Tibial artery (tissue), 4 donors: ENCODE measurements at regions not wholly inside any gene's neighbourhood (a gene's known extent, or its start where the extent isn't known, plus 50 kb on each side); places are given as distances from the start of the nearest gene placed in this dataset.
"Not testable (repeated sequence)": the region's sequence is repeated elsewhere in the genome, so short reads cannot be mapped to it uniquely, and the experiment has no call there.

Experiments
- DNase-seq, 2 donors: peaks; one replicate each; pipeline ENCODE4 v3.0.0-alpha.2; 2019
- H3K27ac ChIP-seq, 2 donors: fragments of 200-600 bp; sonication (generic) in 1 of 2; 1 replicate in 1 of 2; 2 replicates in 1 of 2; pipeline ENCODE4 v1.5.1; 2018 to 2019; ENCODE audit warnings: mild to moderate bottlenecking in 1 of 2
- H3K27me3 ChIP-seq, 2 donors: fragments of 200-600 bp; sonication (generic) in 1 of 2; one replicate each; pipeline versions ENCODE4 v1.5.1 to v1.6.0; 2016 to 2019
- H3K36me3 ChIP-seq, 3 donors: fragments of 200-600 bp; sonication (generic) in 2 of 3; one replicate each; pipeline ENCODE4 v1.5.1; 2016 to 2019; ENCODE audit warnings: mild to moderate bottlenecking in 2 of 3
- H3K4me1 ChIP-seq, 4 donors: fragments of 200-600 bp; sonication (generic) in 2 of 4; 1 replicate in 3 of 4; 2 replicates in 1 of 4; pipeline ENCODE4 v1.5.1; 2016 to 2019
- H3K4me3 ChIP-seq, 2 donors: fragments of 200-600 bp; sonication (generic) in 1 of 2; 1 replicate in 1 of 2; 2 replicates in 1 of 2; pipeline ENCODE4 v1.5.1; 2018 to 2019; ENCODE audit warnings: mild to moderate bottlenecking in 2 of 2
- H3K9me3 ChIP-seq, 3 donors: fragments of 200-600 bp; sonication (generic) in 1 of 3; one replicate each; pipeline ENCODE4 v1.5.1; 2016 to 2019
- intact Hi-C: fragments of 100-400 bp; cut with DNase I; formaldehyde crosslinking; loops from one replicate; pipeline ENCODE4 v1.15.0; 2023; ENCODE audit warnings: low total_unique reads
- TF ChIP-seq, protein P1 (sequence below), 2 experiments: fragments of 200-600 bp in 1 of 2; fragments of 450-650 bp in 1 of 2; IDR thresholded peaks; one replicate each; pipeline ENCODE4 v1.5.1; 2017 to 2019; ENCODE audit warnings: antibody characterized with exemption in 2 of 2, mild to moderate bottlenecking in 1 of 2, moderate library complexity in 1 of 2

DNA sequence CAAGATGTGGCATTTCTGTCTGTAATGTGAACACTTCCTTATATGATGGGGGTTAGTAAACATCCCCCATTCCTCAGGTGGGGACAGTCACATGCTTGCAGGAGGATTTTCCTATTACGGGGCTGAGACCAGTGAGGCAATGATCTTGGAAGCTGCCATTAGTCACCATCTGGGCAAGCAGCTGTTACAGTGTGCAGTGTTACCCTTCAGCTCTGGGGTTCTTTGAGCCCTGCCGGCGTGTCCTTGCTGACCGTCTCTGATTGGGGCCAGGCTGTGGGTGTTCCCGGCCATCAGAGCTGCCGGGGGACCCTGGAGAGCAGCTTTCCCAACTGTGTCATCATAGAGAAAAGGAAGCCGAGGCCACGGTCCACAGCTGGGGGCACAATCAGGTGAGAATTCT, 126.8 kb upstream of the FAM20C start:
- H3K36me3 ChIP-seq = no peaks in the 10 kb centered on the region
- no peaks in the 10 kb centered on the region for H3K27me3 ChIP-seq
- H3K4me3 ChIP-seq = no peak overlapping the region
- TF ChIP-seq, protein P1, sequence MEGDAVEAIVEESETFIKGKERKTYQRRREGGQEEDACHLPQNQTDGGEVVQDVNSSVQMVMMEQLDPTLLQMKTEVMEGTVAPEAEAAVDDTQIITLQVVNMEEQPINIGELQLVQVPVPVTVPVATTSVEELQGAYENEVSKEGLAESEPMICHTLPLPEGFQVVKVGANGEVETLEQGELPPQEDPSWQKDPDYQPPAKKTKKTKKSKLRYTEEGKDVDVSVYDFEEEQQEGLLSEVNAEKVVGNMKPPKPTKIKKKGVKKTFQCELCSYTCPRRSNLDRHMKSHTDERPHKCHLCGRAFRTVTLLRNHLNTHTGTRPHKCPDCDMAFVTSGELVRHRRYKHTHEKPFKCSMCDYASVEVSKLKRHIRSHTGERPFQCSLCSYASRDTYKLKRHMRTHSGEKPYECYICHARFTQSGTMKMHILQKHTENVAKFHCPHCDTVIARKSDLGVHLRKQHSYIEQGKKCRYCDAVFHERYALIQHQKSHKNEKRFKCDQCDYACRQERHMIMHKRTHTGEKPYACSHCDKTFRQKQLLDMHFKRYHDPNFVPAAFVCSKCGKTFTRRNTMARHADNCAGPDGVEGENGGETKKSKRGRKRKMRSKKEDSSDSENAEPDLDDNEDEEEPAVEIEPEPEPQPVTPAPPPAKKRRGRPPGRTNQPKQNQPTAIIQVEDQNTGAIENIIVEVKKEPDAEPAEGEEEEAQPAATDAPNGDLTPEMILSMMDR (IDR thresholded peaks at IDR 0.05) = no peak
- DNase-seq = no peak
- peaks cover 0 to 15% (median 12%) of the 10 kb centered on the region in 4 donors for H3K4me1 ChIP-seq
- H3K9me3 ChIP-seq = no peaks in the 10 kb centered on the region
- H3K27ac ChIP-seq = no peak overlapping the region
- intact Hi-C loops = no loop called here

DNA sequence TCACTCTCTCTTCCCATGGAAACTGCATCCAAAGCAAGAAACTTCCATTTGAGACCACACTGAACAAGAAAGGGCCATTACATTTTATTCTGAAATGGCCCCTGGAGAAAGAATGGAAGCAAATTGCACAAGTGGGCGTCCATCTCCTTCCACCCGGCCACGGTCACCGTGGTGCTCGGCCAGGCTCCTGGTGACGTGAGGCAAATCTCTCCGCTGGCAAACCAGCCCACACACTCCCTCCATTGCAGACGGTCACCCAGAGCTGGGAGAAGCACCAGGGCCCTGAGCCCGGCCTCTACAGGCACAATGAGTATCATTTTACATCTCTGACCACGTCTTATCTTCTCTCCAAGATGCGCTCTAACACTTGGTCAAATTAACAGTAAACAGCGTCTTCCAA, 126.1 kb upstream of the FAM20C start:
- peaks cover 0 to 15% (median 12%) of the 10 kb centered on the region in 4 donors for H3K4me1 ChIP-seq
- DNase-seq = no peak
- intact Hi-C loops = no loop called here
- no peak overlapping the region for H3K27ac ChIP-seq
- H3K9me3 ChIP-seq = no peaks in the 10 kb centered on the region
- TF ChIP-seq, protein P1 (IDR thresholded peaks at IDR 0.05) = no peak
- no peaks in the 10 kb centered on the region for H3K36me3 ChIP-seq
- no peak overlapping the region for H3K4me3 ChIP-seq
- no peaks in the 10 kb centered on the region for H3K27me3 ChIP-seq

DNA sequence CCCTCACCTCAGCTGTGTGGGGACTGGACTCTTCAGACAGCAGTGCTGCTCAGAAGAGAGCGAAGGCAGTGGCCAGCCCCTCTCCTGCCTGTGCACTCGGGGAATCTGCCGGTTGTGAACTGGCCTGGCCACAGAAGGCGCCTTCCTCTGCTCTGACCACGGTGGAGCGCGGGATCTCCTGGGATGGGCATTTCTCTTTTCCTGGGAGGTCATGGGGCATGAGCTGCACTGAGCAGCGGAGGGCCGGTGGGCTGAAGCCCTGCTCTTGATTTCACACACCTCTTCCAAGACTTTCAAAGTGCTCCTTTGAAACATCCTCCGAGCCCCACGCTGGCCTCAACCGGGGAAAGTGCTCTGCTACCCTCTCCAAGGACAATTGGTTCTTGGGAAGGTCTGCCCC, 125.6 kb upstream of the FAM20C start:
- intact Hi-C loops = no loop called here
- TF ChIP-seq, protein P1 (IDR thresholded peaks at IDR 0.05) = no peak
- DNase-seq = no peak

DNA sequence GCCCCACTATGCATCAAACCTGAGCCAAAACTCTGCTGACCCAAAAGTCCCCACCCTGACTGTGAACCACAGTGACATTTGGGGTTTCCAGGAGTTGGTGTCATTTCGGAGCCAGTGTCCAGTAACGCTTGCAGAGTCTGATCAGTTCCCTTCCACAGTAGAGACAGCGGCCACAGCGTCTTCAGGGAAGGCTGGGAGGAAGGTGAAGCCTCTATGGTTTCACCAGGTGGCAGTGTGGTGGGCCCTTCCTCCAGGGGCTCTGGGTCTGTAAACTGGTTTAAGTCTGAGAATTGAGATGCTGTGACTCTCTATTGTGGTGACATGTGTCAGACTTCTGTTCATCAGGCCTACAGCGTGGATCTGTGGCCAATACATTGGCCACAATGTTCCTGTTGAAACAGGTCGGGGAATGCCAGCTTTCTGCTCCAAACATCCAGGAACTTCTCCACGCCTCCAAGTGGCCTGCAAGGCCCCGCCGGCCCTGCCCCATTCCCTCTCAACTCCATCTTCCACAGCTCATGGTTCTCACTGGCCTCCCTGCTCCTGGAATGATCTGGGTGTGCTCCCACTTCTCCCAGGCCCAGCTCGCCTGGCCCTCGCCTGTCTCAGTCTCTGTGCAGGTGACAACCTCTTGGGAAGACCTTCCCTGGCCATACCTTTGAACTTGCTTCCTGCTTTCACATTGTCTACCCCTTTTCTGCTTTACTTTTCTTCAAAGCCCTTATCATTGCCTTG, 124.5 kb upstream of the FAM20C start:
- intact Hi-C loops = no loop called here
- H3K4me1 ChIP-seq = peaks cover 0 to 15% (median 12%) of the 10 kb centered on the region in 4 donors
- no peak overlapping the region for H3K27ac ChIP-seq
- TF ChIP-seq, protein P1 (IDR thresholded peaks at IDR 0.05) = no peak
- no peaks in the 10 kb centered on the region for H3K27me3 ChIP-seq
- H3K36me3 ChIP-seq = no peaks in the 10 kb centered on the region
- H3K4me3 ChIP-seq = no peak overlapping the region
- no peak for DNase-seq
- H3K9me3 ChIP-seq = no peaks in the 10 kb centered on the region

More for the DNA sequence above, 125.6 kb upstream of the FAM20C start:
- Histone ChIP-seq H3K9me3 (no peaks in the 10 kb centered on the region), H3K36me3 (no peaks in the 10 kb centered on the region), H3K27ac (no peak overlapping the region), H3K4me1 (peaks cover 0 to 15% (median 12%) of the 10 kb centered on the region in 4 donors), H3K27me3 (no peaks in the 10 kb centered on the region), H3K4me3 (no peak overlapping the region)

DNA sequence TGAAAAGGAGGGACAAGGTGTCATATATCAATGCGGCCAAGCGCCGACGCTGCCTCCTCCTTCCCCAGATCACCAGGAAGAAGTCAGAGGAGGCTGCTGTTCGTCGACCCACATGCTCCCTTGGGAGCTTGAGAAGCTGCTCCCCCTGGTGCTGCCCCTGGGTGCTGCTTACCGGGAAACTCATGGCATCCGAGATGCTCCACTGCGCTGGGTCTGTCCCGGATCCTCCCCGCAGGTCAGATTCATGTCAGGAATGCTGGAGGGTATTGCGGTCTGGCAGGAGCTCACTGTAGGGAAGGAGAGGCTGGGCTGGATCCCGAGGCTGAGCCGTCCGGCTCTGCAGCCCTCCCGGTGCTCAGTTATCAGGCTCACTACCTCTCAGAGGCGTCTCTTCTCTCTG, 123.7 kb upstream of the FAM20C start:
- no peaks in the 10 kb centered on the region for H3K27me3 ChIP-seq
- intact Hi-C loops = no loop called here
- no peak for DNase-seq
- TF ChIP-seq, protein P1 (IDR thresholded peaks at IDR 0.05) = no peak
- no peaks in the 10 kb centered on the region for H3K36me3 ChIP-seq
- H3K4me3 ChIP-seq = no peak overlapping the region
- H3K9me3 ChIP-seq = no peaks in the 10 kb centered on the region
- H3K27ac ChIP-seq = no peak overlapping the region
- H3K4me1 ChIP-seq = peaks cover 0 to 13% (median 12%) of the 10 kb centered on the region in 4 donors

DNA sequence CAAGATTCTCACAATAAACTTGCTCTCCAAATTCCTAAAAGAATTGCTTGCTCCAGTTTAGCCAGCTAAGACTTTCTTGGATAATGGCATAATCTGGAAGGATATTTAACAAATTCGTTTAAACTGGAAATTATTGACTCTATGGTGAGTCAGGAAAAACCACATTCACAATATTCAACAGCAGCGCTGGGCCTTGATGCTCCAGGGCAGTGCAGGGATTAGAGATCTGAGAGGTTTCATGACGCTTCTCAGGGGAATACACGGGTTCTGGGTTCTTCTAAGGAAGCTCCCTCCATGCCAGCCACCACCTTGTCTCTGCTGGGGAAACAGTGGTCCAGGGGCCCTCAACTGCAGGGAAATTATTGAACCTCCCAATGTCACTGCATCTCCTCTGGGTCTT, 123.3 kb upstream of the FAM20C start:
- H3K27me3 ChIP-seq, H3K9me3 ChIP-seq, H3K36me3 ChIP-seq, H3K27ac ChIP-seq, DNase-seq, H3K4me3 ChIP-seq, intact Hi-C loops: not testable (repeated sequence)
- H3K4me1 ChIP-seq = peaks cover 0 to 12% (median 10%) of the 10 kb centered on the region in 4 donors

DNA sequence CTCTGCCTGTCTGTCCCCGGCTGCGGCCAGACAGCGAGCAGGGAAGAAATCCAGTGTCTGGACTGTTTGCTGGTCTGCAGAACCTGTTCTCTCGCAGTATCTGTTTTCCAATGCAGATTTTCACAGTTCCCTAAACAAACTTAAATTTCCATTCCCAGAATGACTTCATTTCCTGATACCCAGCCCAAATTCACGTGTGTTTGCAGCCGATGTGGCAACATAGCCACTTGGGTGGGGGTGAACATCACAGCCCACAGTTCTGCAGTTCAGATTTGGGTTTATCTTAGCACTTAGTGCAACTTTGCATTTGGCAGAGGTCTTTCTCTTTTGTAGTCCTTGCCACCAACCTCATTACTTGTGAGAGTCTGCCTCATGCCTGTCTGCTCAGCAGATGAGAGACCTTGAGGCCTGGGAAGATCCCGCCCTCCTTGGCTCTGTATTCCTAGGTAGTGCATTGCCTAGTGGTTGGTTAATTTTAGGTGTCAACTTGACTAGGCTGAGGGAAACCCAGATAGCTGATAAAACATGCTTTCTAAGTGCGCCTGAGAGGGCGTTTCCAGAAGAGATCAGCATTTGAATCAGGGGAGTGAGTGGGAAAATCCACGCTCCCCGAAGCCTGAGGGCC, 122.8 kb upstream of the FAM20C start:
- H3K4me1 ChIP-seq, DNase-seq, H3K27ac ChIP-seq, H3K9me3 ChIP-seq, H3K4me3 ChIP-seq, H3K36me3 ChIP-seq, intact Hi-C loops, H3K27me3 ChIP-seq: not testable (repeated sequence)

DNA sequence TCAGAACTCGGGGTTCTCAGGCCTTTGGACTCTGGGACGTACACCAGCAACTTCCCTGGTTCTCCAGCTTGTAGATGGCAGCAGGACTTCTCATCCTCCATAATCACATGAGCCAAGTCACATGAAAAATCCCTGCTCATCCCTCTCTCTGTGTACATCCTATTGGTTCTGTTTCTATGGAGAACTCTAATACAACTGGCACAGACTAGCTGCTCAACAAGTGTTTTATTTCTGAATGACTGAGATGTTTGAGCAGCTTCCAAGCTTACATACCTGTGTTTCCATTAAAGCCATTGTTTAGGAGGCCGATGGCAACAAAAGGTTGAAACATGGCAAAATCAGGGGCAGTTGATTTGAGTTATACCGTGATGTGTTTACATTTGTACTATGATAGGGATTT, 122.2 kb upstream of the FAM20C start:
- H3K27ac ChIP-seq, H3K9me3 ChIP-seq, H3K27me3 ChIP-seq, intact Hi-C loops, H3K36me3 ChIP-seq, H3K4me3 ChIP-seq, DNase-seq, H3K4me1 ChIP-seq: not testable (repeated sequence)

DNA sequence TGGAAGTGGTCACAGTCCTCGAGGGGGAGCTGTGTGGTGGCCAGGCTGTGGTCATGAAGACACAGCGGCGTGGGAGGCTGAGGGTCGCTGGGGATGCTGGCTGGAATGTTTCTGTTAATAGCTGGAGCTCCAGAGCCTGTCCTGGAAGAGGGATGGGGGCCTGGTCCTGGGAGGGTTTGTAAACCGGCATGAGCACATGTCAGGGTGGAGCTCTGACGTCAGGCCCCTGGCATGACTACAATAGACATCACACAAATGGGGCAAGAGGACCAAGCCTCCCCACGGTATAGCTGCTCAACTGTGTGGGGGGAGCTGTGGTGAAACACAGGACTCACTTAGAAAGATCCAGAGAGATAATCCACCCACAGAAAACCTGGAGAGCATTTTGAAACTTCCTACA, 121.4 kb upstream of the FAM20C start:
- intact Hi-C loops, H3K27me3 ChIP-seq, H3K9me3 ChIP-seq, H3K4me3 ChIP-seq, H3K36me3 ChIP-seq, H3K27ac ChIP-seq, H3K4me1 ChIP-seq: not testable (repeated sequence)
- peak in 1 of 2 donors; percentile 78 for DNase-seq
